Omental fat pad (tissue), 3 donors: ENCODE measurements at regions not wholly inside any gene's neighbourhood (a gene's known extent, or its start where the extent isn't known, plus 50 kb on each side); places are given as distances from the start of the nearest gene placed in this dataset.

ENCODE experiments used
- ATAC-seq: fragments of 150-250 bp; one replicate; pipeline ENCODE4 v1.9.1; 2016; ENCODE audit warnings: mild to moderate bottlenecking, moderate library complexity; ENCODE audit not compliant: low FRiP score
- DNase-seq: peaks from one replicate; pipeline ENCODE4 v3.0.0-alpha.2; 2019; ENCODE audit warnings: low spot score
- TF ChIP-seq, protein P1 (sequence below), 3 donors: fragments of 450-650 bp; IDR thresholded peaks; one replicate each; pipeline ENCODE4 v1.5.1; 2016 to 2017; ENCODE audit warnings: antibody characterized with exemption in 3 of 3, mild to moderate bottlenecking in 3 of 3, moderate library complexity in 2 of 3

GRCh38 chr3:110598847-110599490 is 472.6 kb upstream of the NECTIN3 start:
- DNase-seq (no peak), ATAC-seq (no peak)
- TF ChIP-seq, protein P1, sequence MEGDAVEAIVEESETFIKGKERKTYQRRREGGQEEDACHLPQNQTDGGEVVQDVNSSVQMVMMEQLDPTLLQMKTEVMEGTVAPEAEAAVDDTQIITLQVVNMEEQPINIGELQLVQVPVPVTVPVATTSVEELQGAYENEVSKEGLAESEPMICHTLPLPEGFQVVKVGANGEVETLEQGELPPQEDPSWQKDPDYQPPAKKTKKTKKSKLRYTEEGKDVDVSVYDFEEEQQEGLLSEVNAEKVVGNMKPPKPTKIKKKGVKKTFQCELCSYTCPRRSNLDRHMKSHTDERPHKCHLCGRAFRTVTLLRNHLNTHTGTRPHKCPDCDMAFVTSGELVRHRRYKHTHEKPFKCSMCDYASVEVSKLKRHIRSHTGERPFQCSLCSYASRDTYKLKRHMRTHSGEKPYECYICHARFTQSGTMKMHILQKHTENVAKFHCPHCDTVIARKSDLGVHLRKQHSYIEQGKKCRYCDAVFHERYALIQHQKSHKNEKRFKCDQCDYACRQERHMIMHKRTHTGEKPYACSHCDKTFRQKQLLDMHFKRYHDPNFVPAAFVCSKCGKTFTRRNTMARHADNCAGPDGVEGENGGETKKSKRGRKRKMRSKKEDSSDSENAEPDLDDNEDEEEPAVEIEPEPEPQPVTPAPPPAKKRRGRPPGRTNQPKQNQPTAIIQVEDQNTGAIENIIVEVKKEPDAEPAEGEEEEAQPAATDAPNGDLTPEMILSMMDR (IDR thresholded peaks at IDR 0.05): no peak

DNA sequence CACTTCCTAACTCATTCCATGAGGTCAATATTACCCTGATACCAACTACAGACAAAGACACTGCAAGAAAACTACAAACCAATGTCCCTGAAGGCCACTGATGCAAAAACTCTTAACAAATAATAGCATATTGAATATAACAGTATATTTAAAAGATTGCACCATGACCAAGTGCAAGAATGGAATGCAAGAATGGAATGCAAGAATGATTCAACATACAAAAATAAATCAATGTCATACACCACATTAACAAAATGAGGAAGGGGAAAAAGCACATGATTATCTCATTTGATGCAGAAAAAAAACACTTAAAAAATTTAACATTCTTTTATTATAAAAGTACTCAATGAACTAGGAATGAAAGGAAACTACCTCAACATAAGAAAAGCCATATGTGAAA is 463.1 kb upstream of the NECTIN3 start:
- ATAC-seq: no peak
- TF ChIP-seq, protein P1 (IDR thresholded peaks at IDR 0.05): no peak
- DNase-seq: no peak

- TF ChIP-seq, protein P1 (IDR thresholded peaks at IDR 0.05): no peak
- DNase-seq (no peak), ATAC-seq (no peak)
Measured at GRCh38 chr3:110612045-110612444, 459.6 kb upstream of the NECTIN3 start.

DNA sequence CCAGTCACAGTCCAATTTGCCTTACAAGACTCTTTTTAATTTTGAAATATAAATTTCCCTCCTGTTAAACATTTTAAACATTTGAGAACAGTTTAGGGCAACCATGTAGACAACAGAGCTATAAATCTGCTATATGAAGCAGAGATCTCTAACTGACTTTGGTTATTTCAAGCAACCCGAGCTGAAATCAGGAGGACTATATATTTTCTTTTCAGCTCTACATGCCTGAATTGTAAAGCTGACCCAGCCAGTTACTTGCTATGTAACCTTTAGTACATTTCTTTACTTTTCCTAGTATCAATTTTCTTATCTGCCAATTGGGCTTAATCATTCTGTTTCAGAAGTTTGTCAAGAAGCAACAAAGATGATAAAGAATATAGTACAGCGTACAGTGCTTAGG is 457.4 kb upstream of the NECTIN3 start:
- ATAC-seq: no peak
- TF ChIP-seq, protein P1 (IDR thresholded peaks at IDR 0.05): no peak

DNA sequence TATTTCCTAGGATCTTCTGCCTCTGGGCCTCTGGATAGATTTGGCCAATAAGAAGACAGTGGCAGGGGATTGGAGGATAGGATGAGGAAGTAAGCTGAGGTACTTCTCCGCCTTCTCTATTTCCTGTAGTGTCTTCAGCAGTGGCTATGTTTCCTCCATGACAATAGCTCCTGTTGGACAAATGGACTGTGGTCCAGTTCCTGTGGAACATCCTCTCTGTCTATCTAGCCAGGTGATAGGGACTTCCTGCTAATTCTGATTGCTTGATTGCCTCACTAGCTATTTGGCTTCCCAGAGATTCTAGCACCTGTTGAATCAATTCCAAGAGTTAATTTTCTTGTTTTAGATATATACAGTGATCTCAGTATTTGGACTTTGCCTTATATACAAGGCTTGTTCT is 456.2 kb upstream of the NECTIN3 start:
- DNase-seq (no peak), ATAC-seq (no peak)
- TF ChIP-seq, protein P1 (IDR thresholded peaks at IDR 0.05): no peak

More for the DNA sequence above, 457.4 kb upstream of the NECTIN3 start:
- DNase-seq: no peak

DNA sequence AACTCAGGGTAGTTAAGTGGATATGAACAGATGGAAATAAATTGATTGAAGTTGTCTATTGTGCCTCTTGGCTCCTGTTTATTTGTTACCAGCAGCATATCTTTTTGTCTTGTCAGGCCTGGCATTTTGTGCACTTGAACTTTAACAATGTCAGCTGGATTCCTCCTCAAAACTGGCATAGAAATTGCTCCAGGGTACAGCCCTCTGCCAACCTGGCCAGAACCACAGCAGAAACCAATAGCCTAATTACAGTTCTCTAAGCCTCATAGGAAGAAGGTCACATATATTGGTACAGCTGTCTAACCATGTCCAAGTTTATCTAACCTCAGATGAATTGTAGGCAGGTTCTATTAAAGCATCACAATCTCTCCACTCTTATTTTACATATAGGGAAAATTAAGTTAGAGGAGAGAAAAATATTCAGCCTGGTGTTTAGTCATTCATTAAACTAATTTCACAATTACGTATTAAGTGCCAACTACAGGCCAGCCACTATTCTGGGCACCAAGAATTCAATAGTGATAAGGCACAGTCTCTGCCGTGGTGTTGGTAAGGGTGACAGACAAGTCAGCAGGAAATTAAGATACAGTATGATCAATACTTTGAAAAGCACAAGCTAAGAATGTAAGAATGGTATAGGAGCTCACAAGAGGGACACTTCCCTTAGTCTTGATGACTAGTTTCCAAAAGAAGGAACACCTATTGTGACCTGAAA is 452.9 kb upstream of the NECTIN3 start:
- ATAC-seq (no peak), DNase-seq (no peak)
- TF ChIP-seq, protein P1 (IDR thresholded peaks at IDR 0.05): no peak

- DNase-seq: no peak
- ATAC-seq: no peak
- TF ChIP-seq, protein P1 (IDR thresholded peaks at IDR 0.05): no peak
Measured at GRCh38 chr3:110620118-110620517, 451.5 kb upstream of the NECTIN3 start.
